Dermis microvascular lymphatic vessel endothelial cell (primary cell): ENCODE measurements at regions not wholly inside any gene's neighbourhood (a gene's known extent, or its start where the extent isn't known, plus 50 kb on each side); places are given as distances from the start of the nearest gene placed in this dataset.

ENCODE experiments used
- DNase-seq, 2 donors: peaks; one replicate each; pipeline versions ENCODE4 v3.0.0 to v3.0.0-alpha.2; 2010; ENCODE audit warnings: low read depth in 2 of 2

DNA sequence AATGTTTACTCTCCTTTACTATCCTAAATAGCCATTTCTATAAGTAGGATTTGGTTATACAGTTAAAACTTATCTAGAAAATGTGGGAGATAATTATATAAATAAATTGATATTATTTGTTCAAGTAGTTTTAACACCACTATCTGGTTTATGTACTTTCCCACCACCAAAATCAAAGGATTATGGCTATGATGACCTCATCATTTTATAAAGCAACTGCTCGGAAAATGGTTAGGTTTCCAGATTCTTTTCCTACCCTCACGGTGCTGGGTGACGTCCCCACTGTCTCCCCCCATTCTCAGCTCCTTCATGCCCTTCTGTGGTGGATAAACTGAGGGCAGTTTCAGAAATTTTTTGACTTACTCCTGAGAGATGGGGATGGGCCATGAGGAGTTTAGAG, 1011.8 kb upstream of the ADGRL4 start:
- DNase-seq, result no peak

DNA sequence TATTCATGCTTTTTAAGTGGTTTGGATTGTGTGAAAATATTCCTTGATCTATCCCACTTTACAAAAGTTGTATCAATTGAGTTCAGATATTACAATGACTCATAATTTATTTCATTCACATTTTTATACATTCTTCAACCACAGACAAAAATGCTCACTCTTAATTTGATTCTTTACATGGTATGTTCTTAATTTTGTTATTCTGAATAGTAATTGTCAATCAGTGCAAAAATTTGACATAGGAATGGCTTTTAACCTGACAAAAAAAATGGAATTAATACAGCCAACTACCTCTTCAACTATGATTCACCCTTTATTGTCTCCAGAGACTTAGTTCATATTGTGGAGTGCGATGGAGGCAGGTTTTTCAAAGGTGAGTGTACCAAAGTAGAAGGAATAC, 1002.4 kb upstream of the ADGRL4 start:
- DNase-seq, result no peak

DNA sequence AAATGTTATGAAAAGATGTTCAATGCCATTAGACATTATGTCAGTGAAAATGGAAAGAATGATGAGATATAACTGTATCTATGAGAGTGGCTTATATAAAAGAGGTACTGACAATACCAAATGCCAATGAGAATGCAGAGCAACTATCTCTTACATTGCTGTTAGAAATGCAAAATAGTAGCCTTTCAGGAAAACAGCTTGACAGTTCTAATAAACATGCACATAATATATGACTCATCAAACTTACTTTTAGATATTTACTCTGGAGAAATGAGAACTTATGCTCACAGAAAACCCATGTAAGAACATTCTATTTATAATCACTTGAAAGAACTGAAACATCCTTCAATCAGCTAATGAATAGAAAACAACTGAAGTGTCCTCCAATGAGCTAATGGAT, 996.7 kb upstream of the ADGRL4 start:
- DNase-seq, result no peak

DNA sequence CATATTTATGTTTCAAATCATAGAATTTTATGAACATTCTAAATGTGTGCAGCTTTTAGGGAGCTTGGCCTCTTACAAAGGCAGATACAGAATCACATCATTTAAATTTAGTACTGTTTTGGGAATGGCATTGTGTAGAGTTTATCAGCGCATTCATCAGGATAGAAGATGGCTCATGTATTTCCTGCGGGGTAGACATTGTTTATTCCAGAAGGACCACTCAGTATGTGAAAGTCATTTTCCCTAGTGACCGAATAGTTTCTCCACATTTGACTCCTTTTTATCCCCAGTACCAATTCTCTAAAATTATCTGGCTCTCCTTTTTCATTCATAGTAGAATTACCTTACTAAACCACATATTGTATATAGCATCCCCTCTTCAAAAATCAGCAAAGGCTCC, 981.9 kb upstream of the ADGRL4 start:
- DNase-seq, result no peak

DNA sequence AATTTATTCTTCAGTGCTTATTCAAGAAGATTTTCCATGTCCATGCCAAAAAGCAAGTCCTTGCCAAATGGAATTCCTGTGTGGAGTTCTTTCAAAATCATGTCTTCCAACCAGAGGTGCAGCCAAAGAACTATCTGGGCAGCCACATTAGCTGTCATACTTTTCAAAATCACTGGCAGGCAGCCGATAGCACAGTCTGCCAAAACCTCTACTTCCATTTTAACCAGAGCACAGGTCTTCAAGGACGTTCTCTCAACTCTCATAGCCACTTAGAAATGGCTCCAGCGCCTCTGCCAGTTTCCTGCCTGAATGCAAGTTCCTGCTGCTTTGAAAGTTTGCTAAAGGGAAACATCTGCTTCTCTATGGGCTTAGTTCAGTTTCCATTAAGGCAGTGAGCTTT, 975.7 kb upstream of the ADGRL4 start:
- peak in 1 of 2 donors; percentile 60 for DNase-seq

DNA sequence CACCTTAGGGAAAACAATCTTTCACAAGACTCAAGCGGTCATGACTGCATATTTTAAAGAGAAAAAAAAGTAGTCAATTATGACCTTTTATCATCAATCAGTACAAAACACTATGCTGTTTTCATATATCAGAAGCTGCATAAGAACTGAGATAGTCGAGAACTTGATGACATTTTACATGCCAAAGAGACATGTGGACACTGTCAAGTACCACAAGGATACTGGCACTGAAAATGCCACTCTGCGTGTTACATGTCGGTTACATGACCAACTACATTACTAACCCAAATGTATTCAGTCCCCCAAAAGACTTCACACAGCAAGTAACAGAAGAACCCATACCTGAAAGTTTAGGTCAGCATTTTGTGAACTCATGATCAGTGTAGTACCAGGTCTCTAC, 975.0 kb upstream of the ADGRL4 start:
- no peak for DNase-seq

DNA sequence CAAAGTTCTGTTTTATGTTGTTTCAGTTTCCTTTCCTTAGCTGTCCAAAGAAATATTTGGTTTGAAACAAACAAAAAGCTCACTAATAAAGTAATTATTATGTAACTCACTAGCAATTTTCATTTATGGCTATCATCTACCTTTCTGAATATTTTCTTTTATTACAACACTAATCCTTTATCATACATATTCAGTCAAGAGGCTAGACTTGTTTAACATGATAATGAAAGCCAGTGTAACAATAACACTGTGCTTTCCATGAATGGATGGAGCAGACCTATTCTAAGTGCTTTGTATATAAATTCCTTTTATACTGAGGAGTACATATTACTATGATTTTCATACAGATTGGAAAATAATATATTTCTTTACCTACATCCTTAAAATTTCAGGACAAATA, 972.8 kb upstream of the ADGRL4 start:
- no peak for DNase-seq

DNA sequence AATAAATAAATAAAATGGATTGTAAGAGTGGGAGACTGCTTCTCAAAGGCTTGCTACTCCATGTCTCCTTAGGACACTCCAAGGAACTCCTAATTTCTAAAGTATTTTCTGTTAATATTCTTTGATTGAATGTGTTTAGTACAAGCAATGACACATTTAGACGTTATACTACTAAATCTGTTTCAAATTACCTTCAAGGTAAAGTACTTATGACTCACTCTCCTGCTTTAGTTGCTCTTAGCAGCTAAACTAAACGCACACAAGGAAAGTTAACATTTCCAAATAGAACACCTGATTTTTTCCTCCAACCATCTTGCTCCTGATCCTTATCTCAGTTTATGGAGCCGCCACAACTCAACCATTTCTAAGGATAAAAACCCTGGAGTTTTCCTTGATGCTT, 969.8 kb upstream of the ADGRL4 start:
- no peak for DNase-seq

DNA sequence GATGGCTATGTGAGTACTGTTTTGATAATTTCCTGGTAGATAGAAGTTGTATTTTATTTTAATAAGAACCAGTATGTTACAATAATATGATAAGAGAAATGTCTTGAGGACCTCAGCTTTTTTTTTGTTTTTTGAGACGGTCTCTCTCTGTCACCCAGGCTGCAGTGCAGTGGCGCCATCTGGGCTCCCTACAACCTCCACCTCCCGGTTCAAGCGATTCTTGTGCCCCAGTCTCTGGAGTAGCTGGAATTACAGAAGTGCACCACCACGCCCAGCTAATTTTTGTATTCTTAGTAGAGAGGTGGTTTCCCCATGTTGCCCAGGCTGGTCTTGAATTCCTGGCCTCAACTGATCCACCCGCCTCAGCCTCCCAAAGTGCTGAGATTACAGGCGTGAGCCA, 968.1 kb upstream of the ADGRL4 start:
- DNase-seq, result no peak

DNA sequence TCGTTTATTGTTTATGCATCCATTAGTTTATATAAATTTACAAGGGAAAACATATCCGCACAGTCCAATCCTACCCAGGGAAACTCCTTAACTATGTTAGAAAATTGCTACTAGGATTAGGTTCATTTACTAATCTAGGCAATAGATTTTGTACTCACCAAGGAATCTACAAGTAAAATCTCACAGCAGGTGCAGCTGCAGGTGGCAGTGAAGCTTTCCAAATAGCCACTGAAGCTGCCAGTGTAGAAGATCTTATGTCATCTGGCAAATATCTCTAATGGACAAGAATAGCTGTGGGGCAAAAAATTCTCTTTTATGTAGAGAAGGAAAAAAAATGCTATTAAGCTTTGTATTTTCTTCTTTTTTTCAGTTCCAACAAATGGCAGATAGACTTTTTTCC, 963.4 kb upstream of the ADGRL4 start:
- no peak for DNase-seq

DNA sequence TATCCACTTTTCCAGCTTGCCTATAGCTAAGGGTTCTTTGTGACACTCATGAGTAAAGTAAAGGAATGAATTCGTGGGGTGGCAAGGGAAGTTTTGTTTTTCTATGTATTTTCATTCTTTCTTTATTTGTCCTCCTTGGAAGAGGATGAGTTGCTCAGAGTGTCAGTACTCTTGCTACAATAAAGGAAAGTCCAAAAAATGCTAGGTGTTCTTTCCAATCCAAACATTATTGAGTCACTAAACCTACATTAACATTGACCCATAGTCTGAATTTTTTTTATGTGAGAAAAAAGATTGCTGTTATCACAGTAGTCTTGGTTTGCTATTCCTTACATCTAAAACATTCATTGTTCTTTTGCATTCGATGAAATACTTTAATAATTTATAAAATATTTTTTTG, 959.9 kb upstream of the ADGRL4 start:
- no peak for DNase-seq

DNA sequence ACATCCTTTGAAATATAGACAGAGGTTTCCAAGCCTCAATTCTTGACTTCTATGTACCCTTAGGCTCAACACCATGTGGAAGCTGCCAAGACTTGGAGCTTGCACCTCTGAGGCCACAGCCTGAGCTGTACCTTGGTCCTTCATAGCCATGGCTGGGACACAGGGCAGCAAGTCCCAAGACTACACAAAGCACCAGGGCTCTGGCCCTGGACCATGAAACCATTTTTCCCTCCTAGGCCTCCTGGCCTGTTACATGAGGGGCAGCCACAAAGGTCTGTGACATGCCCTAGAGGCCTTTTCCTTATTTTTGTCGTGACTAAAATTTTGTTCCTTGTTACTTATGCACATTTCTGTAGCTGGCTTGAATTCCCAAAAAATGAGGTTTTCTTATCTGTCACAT, 953.1 kb upstream of the ADGRL4 start:
- DNase-seq, result no peak

DNA sequence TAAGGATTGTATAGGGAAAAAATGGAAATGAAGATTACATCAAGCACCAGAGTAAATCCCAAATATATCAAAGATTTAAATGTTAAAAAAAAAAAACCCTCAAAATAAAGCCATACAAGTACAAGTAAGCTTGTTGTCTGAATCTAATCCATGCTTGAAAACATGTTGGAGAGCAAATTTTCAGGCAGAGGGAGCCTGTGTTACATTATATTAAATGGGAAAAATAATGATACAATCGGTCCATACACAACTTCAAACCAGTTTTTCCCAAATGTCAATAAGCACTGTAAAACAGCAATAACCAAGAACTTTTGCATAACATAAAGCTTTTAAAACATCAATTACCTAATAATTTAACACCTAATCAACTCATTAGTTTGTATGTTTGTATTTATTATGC, 949.4 kb upstream of the ADGRL4 start:
- DNase-seq, result no peak

DNA sequence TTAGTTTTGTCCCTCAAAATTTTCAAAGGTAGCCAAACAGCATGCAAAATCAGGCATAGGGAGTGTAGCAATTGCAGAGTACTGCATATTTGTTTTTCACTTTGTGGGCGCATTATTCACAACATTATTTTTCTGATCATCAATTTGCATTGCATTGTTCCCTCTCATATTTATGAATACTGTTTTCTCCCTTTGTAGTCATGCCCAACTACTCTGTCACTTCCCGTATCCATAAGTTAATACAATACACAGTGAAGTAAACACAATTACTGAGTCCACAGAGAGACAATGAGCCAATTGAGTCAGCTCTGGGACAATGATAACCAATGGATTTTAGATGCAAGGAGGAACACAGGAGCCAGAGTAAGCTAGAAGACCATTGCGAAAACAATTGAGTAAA, 944.0 kb upstream of the ADGRL4 start:
- no peak for DNase-seq

DNA sequence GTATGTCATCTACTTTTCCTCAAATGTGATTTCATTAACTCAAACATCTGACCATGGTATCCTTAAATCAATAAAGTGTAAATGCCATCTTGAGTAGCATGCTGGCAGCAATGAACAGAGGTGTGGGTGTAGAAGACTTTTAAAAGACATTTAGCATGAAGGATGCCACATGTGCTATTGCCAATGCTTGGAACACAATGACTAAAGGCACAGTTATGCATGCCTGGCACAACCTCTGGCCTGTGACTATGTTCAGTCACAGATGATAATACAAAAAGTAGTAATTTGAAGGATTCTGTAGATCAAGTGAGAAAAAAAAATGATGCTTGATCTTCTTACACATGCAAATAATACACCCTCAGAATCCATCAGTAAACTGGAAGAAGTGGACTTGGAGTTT, 938.9 kb upstream of the ADGRL4 start:
- no peak for DNase-seq

DNA sequence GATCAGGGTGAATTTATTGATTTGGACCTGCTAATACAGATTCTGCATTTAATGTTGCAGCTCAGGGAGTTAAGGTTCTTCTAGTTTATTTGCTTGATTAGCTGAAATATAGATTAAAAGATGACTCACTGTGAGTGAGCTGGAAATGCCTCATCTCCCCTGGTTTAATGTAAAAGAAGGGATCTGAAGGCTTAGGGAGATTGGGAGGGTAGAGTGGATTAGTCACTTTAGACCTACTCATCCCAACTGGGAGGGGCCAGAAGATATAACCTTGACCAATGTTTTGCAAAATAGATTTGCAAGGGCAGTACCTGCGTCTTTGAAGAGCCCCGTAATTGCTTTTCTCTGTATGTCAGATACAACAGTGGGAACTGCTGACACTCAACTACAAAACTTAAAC, 922.8 kb upstream of the ADGRL4 start:
- DNase-seq, result no peak

DNA sequence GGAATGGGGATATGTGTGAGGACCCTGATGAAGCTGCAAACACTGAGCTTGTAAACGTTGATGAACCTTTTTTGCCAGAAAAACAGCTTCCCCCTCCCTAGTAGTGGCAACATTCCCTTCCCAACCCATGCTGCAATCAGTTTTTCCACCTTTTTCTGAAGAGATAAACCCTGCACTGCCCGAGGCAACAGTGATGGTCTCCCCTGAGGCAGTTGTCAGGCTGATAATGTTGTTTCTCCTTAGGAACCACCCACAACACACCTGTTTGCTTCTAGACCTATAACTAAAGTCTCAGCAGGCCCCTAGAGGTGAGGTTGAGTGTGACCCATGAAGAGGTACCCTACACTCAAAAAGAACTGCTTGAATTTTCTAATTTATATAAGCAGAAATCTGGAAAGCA, 922.4 kb upstream of the ADGRL4 start:
- no peak for DNase-seq

DNA sequence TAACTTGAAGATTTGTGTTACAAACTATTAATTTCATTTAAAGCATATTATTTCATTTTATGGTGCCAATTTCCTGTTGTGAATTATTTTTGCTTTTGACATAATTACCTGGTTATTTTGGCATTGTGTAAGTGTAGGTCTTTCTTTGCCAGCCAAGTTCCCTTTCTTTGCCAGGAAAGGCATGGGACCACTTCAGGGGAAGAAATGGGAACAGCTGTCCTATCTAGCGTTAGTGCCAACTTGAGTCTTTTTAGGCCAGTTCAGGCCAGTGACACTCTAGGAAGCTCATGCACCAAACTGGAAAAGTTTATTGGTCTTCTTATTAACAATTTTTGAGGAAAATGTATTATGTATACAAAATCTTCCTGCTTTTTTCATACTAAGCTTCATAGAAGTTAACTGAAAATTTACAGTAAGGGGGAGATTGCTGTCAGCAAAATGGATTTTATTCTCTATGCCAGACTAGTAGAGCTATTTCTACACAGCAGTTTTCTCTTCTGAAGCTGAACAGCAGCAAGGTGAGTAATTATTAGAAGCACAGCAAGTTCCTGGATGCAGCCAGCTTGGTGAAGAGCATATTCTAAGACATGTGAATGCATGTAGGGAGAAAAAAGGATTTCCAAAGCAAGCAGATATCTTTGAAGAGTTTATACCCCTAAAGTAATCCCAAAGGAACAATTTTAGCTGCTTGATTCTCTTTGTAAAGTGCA, 914.6 kb upstream of the ADGRL4 start:
- DNase-seq, result no peak

DNA sequence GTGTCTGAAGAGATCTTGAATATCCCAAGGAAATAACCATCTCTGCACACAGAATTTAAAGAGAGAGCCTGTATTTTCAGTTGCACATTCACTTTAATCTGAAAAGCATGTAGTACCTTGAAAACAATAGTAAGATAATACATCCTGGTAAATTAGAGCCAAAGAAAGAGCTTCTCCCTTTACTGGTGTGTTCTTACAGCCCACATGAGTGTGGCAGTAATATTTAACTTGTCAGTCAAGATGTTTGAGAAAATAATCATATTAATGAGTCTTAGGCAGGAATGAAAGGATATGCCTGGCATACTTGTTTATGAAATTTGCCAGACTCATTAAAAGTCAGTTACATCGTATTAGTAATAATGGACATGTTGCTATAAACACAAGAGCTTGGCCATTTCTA, 908.4 kb upstream of the ADGRL4 start:
- DNase-seq, result no peak

DNA sequence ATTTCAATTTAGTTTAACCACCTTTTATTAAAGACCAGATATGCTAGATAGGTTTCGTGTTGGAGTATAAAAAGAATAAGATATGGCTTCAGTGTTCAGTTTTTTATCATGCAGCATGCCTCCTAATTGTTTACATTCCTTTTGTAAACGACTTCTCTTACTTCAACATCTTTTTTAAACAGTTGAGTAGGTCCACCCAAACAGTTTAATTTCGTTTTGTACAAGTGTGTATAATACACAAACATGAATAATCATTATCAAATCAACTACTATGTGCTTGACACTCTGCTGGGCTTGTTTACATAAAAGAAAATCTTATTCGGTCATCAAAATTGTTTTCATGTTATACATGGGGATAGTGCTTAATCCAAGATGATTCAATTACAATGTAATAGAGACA, 906.3 kb upstream of the ADGRL4 start:
- no peak for DNase-seq

DNA sequence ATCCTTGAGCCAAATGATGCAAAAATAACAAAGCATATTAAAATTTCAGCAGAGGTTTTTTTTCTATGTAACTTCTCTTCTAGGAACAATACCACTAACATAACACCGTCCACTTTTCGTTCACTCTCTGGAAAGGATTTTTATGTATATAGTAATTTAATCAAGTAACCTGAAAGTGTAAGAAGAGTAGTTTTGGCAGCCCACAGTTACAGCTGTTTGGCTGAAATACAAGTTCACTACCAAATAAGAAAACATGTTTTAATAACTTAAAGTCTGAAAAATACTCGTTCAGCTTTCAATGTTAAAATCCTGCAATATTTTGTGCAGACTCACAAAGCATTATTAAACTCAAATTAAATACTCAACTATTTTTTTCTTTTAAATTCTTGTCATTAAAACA, 896.8 kb upstream of the ADGRL4 start:
- no peak for DNase-seq

DNA sequence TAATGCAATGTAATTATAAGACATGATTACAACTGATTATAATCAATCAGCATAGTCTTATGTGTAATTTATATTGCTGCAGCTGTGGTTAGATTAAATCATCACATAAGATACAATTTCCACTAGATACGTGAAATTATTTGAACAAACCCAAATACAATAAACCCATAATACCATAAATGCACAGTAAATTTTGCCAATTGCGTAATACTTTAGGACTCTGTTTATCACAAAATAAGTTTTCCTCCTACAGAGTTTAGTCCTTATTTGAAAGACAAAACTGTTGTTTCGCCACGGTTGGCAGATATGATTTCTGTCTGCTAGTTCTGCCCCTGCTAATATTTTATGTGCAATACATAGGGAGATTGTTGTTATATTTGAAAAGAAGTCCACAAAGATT, 895.9 kb upstream of the ADGRL4 start:
- no peak for DNase-seq

DNA sequence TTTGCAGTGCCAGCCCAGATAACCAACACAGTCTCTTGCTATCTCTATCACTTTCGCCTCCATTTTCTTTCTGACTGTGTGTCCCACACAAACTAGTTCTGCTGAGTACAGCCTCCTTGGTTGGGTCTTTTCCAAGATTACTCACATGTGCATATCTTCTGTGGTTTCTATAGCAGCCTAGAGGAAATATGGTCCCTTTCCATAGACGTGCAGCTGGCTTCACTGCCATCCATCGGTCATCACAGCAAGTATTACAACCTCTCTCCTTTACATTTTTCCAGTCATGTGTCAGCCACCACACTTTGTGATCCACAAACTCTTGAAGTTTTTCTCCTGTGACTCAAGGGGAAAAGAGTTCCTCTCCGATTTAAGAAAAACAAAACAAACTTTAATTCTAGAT, 893.4 kb upstream of the ADGRL4 start:
- DNase-seq, result peak in 1 of 2 donors; percentile 45

DNA sequence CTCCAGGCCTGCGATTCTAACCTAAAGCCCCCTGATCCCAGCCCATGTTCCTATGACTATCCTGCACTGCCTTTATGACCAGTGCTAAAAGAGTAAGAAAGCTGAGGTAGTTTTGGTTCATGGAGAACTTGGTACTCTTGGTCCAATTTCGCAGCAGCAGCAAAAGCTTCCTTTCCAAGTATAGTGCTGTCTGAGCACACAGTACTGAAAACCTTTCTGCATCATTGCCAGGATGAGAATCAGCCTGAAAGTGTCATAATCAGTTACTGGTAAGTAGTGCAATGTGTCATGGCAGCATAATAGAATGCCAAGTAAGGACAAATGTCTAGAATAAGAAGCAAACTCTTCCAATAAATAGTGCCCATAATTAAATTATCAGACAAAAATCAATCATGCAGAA, 889.6 kb upstream of the ADGRL4 start:
- DNase-seq, result no peak
